NCI-H510A (cell line): ENCODE measurements at regions not wholly inside any gene's neighbourhood (a gene's known extent, or its start where the extent isn't known, plus 50 kb on each side); places are given as distances from the start of the nearest gene placed in this dataset.
"Not testable (repeated sequence)": the region's sequence is repeated elsewhere in the genome, so short reads cannot be mapped to it uniquely, and the experiment has no call there.

Experiments used
- DNase-seq: peaks from one replicate; lab custom pipeline; 2025; lab: John Stamatoyannopoulos, UW

GRCh38 chr4:189514209-189514608 lies 426.5 kb upstream of the FRG1 start:
- no peak for DNase-seq

GRCh38 chr4:189516902-189517301 lies 423.8 kb upstream of the FRG1 start:
- DNase-seq: no peak

GRCh38 chr4:189519186-189519585 lies 421.5 kb upstream of the FRG1 start:
- no peak for DNase-seq

- DNase-seq: no peak
These were observed 415.4 kb upstream of the FRG1 start for GRCh38 chr4:189525304-189525703.

- no peak for DNase-seq
These were observed 409.8 kb upstream of the FRG1 start for GRCh38 chr4:189530848-189531247.

GRCh38 chr4:189533603-189534002 lies 407.1 kb upstream of the FRG1 start:
- DNase-seq: no peak

GRCh38 chr4:189547559-189547958 lies 393.1 kb upstream of the FRG1 start:
- no peak for DNase-seq

- DNase-seq: no peak
These were observed 392.1 kb upstream of the FRG1 start for GRCh38 chr4:189548484-189549125.

- not testable (repeated sequence) for DNase-seq
These were observed 388.6 kb upstream of the FRG1 start for GRCh38 chr4:189551931-189552670.

GRCh38 chr4:189560605-189561004 lies 380.1 kb upstream of the FRG1 start:
- DNase-seq: not testable (repeated sequence)

GRCh38 chr4:189563751-189564150 lies 376.9 kb upstream of the FRG1 start:
- DNase-seq: not testable (repeated sequence)

- DNase-seq: not testable (repeated sequence)
These were observed 374.4 kb upstream of the FRG1 start for GRCh38 chr4:189566271-189566670.

GRCh38 chr4:189566900-189567299 lies 373.8 kb upstream of the FRG1 start:
- DNase-seq: not testable (repeated sequence)

GRCh38 chr4:189579645-189580044 lies 361.0 kb upstream of the FRG1 start:
- not testable (repeated sequence) for DNase-seq

GRCh38 chr4:189586908-189587632 lies 353.6 kb upstream of the FRG1 start:
- DNase-seq: not testable (repeated sequence)

GRCh38 chr4:189589201-189589600 lies 351.5 kb upstream of the FRG1 start:
- not testable (repeated sequence) for DNase-seq

- no peak for DNase-seq
These were observed 347.8 kb upstream of the FRG1 start for GRCh38 chr4:189592890-189593289.

- DNase-seq: no peak
These were observed 343.3 kb upstream of the FRG1 start for GRCh38 chr4:189597341-189597740.

- DNase-seq: no peak
These were observed 340.4 kb upstream of the FRG1 start for GRCh38 chr4:189600264-189600663.

GRCh38 chr4:189600718-189601435 lies 339.8 kb upstream of the FRG1 start:
- no peak for DNase-seq

GRCh38 chr4:189602827-189603226 lies 337.8 kb upstream of the FRG1 start:
- not testable (repeated sequence) for DNase-seq

GRCh38 chr4:189610571-189610970 lies 330.1 kb upstream of the FRG1 start:
- not testable (repeated sequence) for DNase-seq
